ENCODE measurements at regions not wholly inside any gene's neighbourhood (a gene's known extent, or its start where the extent isn't known, plus 50 kb on each side); places are given as distances from the start of the nearest gene placed in this dataset.
"Not testable (repeated sequence)": the region's sequence is repeated elsewhere in the genome, so short reads cannot be mapped to it uniquely, and the experiment has no call there.

- no peaks in the 10 kb centered on the region for H3K27me3 ChIP-seq (ENCODE audit: low read length)
- no peaks in the 10 kb centered on the region for H4K20me1 ChIP-seq (ENCODE audit: low read length)
- H3K9ac ChIP-seq (ENCODE audit: low read length) = no peak overlapping the region
- no peaks in the 10 kb centered on the region for H3K36me3 ChIP-seq (ENCODE audit: low read depth, low read length)
- H3K79me2 ChIP-seq (ENCODE audit: low read length) = no peaks in the 10 kb centered on the region
- H3K4me2 ChIP-seq (ENCODE audit: low read length) = no peak overlapping the region
- no peaks in the 10 kb centered on the region for H3K9me3 ChIP-seq (ENCODE audit: low read length)
- no peaks in the 10 kb centered on the region for H3K9me2 ChIP-seq (replicated peaks; ENCODE audit: low read length)
- H3K4me1 ChIP-seq (ENCODE audit: insufficient read depth, low read length) = no peaks in the 10 kb centered on the region
- no peak overlapping the region for H2AFZ ChIP-seq (ENCODE audit: low read length)
- no peak for ATAC-seq
- no peak overlapping the region for H3K4me3 ChIP-seq (ENCODE audit: low read length)
- no peak for DNase-seq
- CTCF ChIA-PET = no interaction called here
- TF ChIP-seq CTCF (conservative IDR thresholded peaks at IDR 0.05; ENCODE audit: low read depth, low read length) (no peak), EZH2 (IDR thresholded peaks at IDR 0.05; ENCODE audit: low read length, unreplicated experiment) (no peak), EZH2phosphoT487 (IDR thresholded peaks at IDR 0.05; ENCODE audit: borderline replicate concordance, low read length) (no peak)
- intact Hi-C loops (cut with micrococcal nuclease) = no loop called here
- H3F3A ChIP-seq (ENCODE audit: low read length, unreplicated experiment) = no peaks in the 10 kb centered on the region
- POLR2A ChIA-PET (ENCODE audit: unreplicated experiment) = no interaction called here
- H3K27ac ChIP-seq (ENCODE audit: low read length) = no peak overlapping the region
- no TSS peak for BruUV-seq (replicated peaks)
Measured at GRCh38 chrY:10987626-10988025, 1459.9 kb downstream of the TSPY10 start.

GRCh38 chrY:10993955-10994354 is 1466.3 kb downstream of the TSPY10 start:
- H3K27ac ChIP-seq (ENCODE audit: low read length) = no peak overlapping the region
- no peaks in the 10 kb centered on the region for H3K27me3 ChIP-seq (ENCODE audit: low read length)
- no peaks in the 10 kb centered on the region for H3F3A ChIP-seq (ENCODE audit: low read length, unreplicated experiment)
- intact Hi-C loops (cut with micrococcal nuclease) = no loop called here
- no TSS peak for BruUV-seq (replicated peaks)
- H2AFZ ChIP-seq (ENCODE audit: low read length) = no peak overlapping the region
- no peaks in the 10 kb centered on the region for H3K9me3 ChIP-seq (ENCODE audit: low read length)
- ChIA-PET POLR2A (ENCODE audit: unreplicated experiment) (no interaction called here), CTCF (no interaction called here)
- H3K79me2 ChIP-seq (ENCODE audit: low read length) = no peaks in the 10 kb centered on the region
- H3K4me3 ChIP-seq (ENCODE audit: low read length) = no peak overlapping the region
- H3K4me2 ChIP-seq (ENCODE audit: low read length) = no peak overlapping the region
- no peaks in the 10 kb centered on the region for H3K9me2 ChIP-seq (replicated peaks; ENCODE audit: low read length)
- TF ChIP-seq EZH2phosphoT487 (IDR thresholded peaks at IDR 0.05; ENCODE audit: borderline replicate concordance, low read length) (no peak), EZH2 (IDR thresholded peaks at IDR 0.05; ENCODE audit: low read length, unreplicated experiment) (no peak), CTCF (conservative IDR thresholded peaks at IDR 0.05; ENCODE audit: low read depth, low read length) (no peak)
- no peaks in the 10 kb centered on the region for H4K20me1 ChIP-seq (ENCODE audit: low read length)
- H3K4me1 ChIP-seq (ENCODE audit: insufficient read depth, low read length) = no peaks in the 10 kb centered on the region
- no peak overlapping the region for H3K9ac ChIP-seq (ENCODE audit: low read length)
- no peak for DNase-seq
- no peaks in the 10 kb centered on the region for H3K36me3 ChIP-seq (ENCODE audit: low read depth, low read length)
- ATAC-seq = no peak

- H3K9ac ChIP-seq (ENCODE audit: low read length); H3K79me2 ChIP-seq (ENCODE audit: low read length); DNase-seq; H4K20me1 ChIP-seq (ENCODE audit: low read length); ATAC-seq; BruUV-seq (replicated peaks); CTCF ChIA-PET; H2AFZ ChIP-seq (ENCODE audit: low read length); intact Hi-C loops (cut with micrococcal nuclease); H3K27me3 ChIP-seq (ENCODE audit: low read length); H3K9me2 ChIP-seq (replicated peaks; ENCODE audit: low read length); H3K4me1 ChIP-seq (ENCODE audit: insufficient read depth, low read length); H3F3A ChIP-seq (ENCODE audit: low read length, unreplicated experiment); H3K27ac ChIP-seq (ENCODE audit: low read length); H3K9me3 ChIP-seq (ENCODE audit: low read length); H3K36me3 ChIP-seq (ENCODE audit: low read depth, low read length); H3K4me3 ChIP-seq (ENCODE audit: low read length); POLR2A ChIA-PET (ENCODE audit: unreplicated experiment); H3K4me2 ChIP-seq (ENCODE audit: low read length): not testable (repeated sequence)
Measured at GRCh38 chrY:10999715-11000114, 1472.0 kb downstream of the TSPY10 start.

GRCh38 chrY:11014229-11014628 is 1486.5 kb downstream of the TSPY10 start:
- BruUV-seq (replicated peaks); H3K4me2 ChIP-seq (ENCODE audit: low read length); H3K9ac ChIP-seq (ENCODE audit: low read length); H3K9me3 ChIP-seq (ENCODE audit: low read length); H3K27ac ChIP-seq (ENCODE audit: low read length); intact Hi-C loops (cut with micrococcal nuclease); CTCF ChIA-PET; H3K4me3 ChIP-seq (ENCODE audit: low read length); DNase-seq; H3K27me3 ChIP-seq (ENCODE audit: low read length); POLR2A ChIA-PET (ENCODE audit: unreplicated experiment); H2AFZ ChIP-seq (ENCODE audit: low read length); ATAC-seq; H3K4me1 ChIP-seq (ENCODE audit: insufficient read depth, low read length); H3K9me2 ChIP-seq (replicated peaks; ENCODE audit: low read length); H4K20me1 ChIP-seq (ENCODE audit: low read length); H3K79me2 ChIP-seq (ENCODE audit: low read length); H3K36me3 ChIP-seq (ENCODE audit: low read depth, low read length); H3F3A ChIP-seq (ENCODE audit: low read length, unreplicated experiment): not testable (repeated sequence)
